Thoracic aorta (tissue), 2 donors: ENCODE measurements at regions not wholly inside any gene's neighbourhood (a gene's known extent, or its start where the extent isn't known, plus 50 kb on each side); places are given as distances from the start of the nearest gene placed in this dataset.
"Not testable (repeated sequence)": the region's sequence is repeated elsewhere in the genome, so short reads cannot be mapped to it uniquely, and the experiment has no call there.

Experiments
- ATAC-seq: fragments of 150-250 bp; one replicate; pipeline ENCODE4 v1.8.0; 2017; ENCODE audit warnings: low read depth; ENCODE audit not compliant: insufficient number of reproducible peaks, low FRiP score
- DNase-seq: peaks from one replicate; pipeline ENCODE4 v3.0.0-alpha.2; 2020; ENCODE audit warnings: low spot score
- H3K27ac ChIP-seq, 2 donors: fragments of 200-600 bp; sonication (generic); 1 replicate in 1 of 2; 2 replicates in 1 of 2; pipeline ENCODE4 v1.5.1; 2016; ENCODE audit warnings: mild to moderate bottlenecking in 2 of 2, moderate library complexity in 2 of 2
- H3K27me3 ChIP-seq: fragments of 200-600 bp; sonication (generic); replicated peaks from 2 replicates; pipeline ENCODE4 v1.6.0; 2016; ENCODE audit warnings: mild to moderate bottlenecking; ENCODE audit not compliant: insufficient read depth
- H3K36me3 ChIP-seq: fragments of 200-600 bp; sonication (generic); one replicate; pipeline ENCODE4 v1.5.1; 2016
- H3K4me1 ChIP-seq, 2 donors: fragments of 200-600 bp; sonication (generic); 1 replicate in 1 of 2; 2 replicates in 1 of 2; pipeline versions ENCODE4 v1.5.1 to v1.6.0; 2016; ENCODE audit warnings: low read depth in 2 of 2, mild to moderate bottlenecking in 1 of 2; ENCODE audit not compliant: control insufficient read depth in 1 of 2
- H3K4me3 ChIP-seq: fragments of 200-600 bp; sonication (generic); 2 replicates; pipeline ENCODE4 v1.5.1; 2016; ENCODE audit warnings: mild to moderate bottlenecking
- H3K9me3 ChIP-seq: fragments of 200-600 bp; sonication (generic); 2 replicates; pipeline ENCODE4 v1.5.1; 2016
- TF ChIP-seq, protein P1 (sequence below): fragments of 200-600 bp; sonication (generic); IDR thresholded peaks from one replicate; pipeline ENCODE4 v1.5.1; 2019; ENCODE audit warnings: antibody characterized with exemption

DNA sequence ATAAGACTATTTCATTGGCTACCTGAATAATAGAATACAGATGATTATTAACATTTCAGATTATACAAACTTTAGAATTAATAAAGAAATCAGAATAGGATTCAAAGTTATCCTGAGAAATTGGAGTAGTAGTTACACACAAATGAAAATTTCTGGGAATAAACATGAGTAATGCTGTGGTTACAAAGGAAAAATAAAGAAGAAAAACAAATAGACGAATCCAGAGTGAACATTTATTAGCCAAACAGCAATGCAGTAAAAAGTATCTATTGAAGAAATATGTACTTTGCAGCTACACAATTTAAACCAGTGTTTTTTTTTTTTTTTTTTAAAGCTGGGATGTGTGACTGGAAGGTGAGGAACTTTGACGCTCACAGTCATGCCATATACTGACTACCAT, 1159.2 kb downstream of the TUSC7 start:
- H3K4me3 ChIP-seq, result no peak overlapping the region
- no peak overlapping the region for H3K27ac ChIP-seq
- DNase-seq, result no peak
- H3K36me3 ChIP-seq, result no peaks in the 10 kb centered on the region
- TF ChIP-seq, protein P1, sequence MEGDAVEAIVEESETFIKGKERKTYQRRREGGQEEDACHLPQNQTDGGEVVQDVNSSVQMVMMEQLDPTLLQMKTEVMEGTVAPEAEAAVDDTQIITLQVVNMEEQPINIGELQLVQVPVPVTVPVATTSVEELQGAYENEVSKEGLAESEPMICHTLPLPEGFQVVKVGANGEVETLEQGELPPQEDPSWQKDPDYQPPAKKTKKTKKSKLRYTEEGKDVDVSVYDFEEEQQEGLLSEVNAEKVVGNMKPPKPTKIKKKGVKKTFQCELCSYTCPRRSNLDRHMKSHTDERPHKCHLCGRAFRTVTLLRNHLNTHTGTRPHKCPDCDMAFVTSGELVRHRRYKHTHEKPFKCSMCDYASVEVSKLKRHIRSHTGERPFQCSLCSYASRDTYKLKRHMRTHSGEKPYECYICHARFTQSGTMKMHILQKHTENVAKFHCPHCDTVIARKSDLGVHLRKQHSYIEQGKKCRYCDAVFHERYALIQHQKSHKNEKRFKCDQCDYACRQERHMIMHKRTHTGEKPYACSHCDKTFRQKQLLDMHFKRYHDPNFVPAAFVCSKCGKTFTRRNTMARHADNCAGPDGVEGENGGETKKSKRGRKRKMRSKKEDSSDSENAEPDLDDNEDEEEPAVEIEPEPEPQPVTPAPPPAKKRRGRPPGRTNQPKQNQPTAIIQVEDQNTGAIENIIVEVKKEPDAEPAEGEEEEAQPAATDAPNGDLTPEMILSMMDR, result no peak
- no peak for ATAC-seq
- H3K4me1 ChIP-seq, result no peaks in the 10 kb centered on the region
- no peaks in the 10 kb centered on the region for H3K27me3 ChIP-seq
- no peaks in the 10 kb centered on the region for H3K9me3 ChIP-seq

DNA sequence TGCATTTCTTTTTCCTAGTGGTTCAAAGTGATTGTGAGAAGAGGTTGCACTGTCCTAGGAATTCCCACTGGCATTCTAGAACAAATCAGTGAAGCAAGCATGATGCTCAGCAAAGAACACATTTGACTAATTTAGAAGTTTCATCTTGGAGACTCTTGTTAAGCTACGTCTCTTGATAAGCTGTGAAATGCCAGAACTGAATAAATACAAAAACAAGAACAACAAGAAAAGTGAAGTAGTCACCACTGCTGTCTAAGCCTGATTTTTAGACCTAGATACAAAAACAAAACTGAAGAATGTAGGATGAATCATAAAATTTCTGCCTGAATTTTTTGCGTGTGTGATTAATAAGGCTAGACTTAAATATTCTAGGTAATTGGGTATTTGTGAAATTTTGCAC, 1162.4 kb downstream of the TUSC7 start:
- H3K4me3 ChIP-seq, result no peak overlapping the region
- H3K27me3 ChIP-seq, result no peaks in the 10 kb centered on the region
- no peak for ATAC-seq
- H3K9me3 ChIP-seq, result no peaks in the 10 kb centered on the region
- H3K36me3 ChIP-seq, result no peaks in the 10 kb centered on the region
- no peaks in the 10 kb centered on the region for H3K4me1 ChIP-seq
- DNase-seq, result no peak
- TF ChIP-seq, protein P1, result no peak
- no peak overlapping the region for H3K27ac ChIP-seq

DNA sequence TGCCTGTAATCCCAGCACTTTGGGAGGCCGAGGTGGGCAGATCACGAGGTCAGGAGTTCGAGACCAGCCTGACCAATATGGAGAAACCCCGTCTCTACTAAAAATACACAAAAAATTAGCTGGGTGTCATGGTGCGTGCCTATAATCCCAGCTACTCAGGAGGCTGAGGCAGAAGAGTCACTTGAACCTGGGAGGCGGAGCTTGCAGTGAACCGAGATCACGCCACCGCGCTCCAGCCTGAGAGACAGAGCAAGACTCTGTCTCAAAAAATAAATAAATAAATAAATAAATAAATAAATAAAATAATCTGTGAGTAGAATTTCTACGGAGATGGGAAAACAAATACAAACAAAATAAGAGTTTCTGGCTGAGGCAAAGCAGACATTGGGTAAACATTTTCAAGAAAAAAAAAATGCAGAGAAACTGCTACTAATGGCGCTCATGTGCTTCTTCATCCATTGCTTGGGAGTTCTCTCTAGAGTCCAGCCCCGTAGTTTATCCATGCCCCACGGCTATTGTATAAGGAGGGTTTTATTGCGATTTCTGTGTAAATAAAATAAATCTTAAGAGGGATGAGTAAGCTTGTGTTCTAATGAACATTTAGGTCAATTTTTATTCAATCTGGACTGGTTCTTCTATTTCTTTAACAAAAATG, 1161.9 kb downstream of the IGSF11 start:
- H3K36me3 ChIP-seq, ATAC-seq, H3K4me3 ChIP-seq, H3K27me3 ChIP-seq, H3K9me3 ChIP-seq, DNase-seq, H3K27ac ChIP-seq, H3K4me1 ChIP-seq: not testable (repeated sequence)

DNA sequence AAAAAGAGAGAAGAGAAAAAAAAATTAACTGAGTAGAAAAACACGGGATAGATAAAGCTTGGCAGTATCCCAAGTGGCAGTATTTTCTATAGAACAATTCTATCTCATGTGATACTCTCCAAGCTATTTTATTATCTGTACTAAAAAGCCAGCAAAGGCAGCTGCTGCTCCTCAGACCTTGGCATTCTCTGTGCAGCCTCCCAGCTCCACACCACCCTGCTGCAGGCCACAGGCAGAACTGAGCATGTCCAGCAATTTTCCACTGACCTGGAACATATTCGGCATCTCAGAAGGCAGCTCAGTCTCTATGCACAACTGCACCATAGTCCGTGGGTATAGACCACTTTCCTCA, 1161.4 kb downstream of the IGSF11 start:
- Histone ChIP-seq H3K4me1 (no peaks in the 10 kb centered on the region), H3K27ac (no peak overlapping the region), H3K36me3 (no peaks in the 10 kb centered on the region), H3K27me3 (no peaks in the 10 kb centered on the region), H3K4me3 (no peak overlapping the region), H3K9me3 (no peaks in the 10 kb centered on the region)
- ATAC-seq (no peak), DNase-seq (no peak)
- TF ChIP-seq, protein P1, result no peak

DNA sequence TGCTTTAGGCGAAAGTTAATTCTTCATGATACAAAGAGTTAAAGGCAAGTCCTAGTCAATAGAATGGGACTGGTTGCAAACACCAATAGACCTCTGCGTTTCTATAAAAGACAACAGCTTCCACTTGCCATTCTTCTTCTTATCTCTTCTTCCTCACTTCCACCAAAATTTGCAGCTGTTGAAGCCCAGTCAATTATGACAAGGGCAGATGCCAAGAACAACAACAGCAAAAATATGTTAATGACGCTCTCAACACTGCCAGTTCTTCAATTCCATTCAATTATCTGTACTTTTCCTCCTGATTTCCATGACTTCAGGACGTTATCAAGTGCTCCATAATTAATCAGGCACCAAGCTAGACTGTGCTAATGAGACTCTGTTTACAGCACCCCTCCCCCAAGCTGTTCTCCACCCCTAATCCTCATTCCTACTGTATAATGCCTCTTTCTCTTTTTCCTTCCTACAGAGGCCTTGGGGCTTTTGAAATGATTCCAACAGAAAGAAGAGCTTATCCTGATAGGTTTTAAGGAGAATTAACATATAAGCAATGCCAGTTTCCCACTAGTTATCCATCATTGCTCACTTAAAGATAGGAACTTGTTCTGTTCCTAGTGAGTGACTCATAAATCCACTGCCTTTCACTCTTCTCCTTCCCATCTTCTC, 1160.5 kb downstream of the IGSF11 start:
- Histone ChIP-seq H3K4me3 (no peak overlapping the region), H3K27ac (no peak overlapping the region), H3K4me1 (no peaks in the 10 kb centered on the region), H3K36me3 (no peaks in the 10 kb centered on the region), H3K27me3 (no peaks in the 10 kb centered on the region), H3K9me3 (no peaks in the 10 kb centered on the region)
- TF ChIP-seq, protein P1, result no peak
- DNase-seq, result no peak
- ATAC-seq, result no peak
